Mucosa of rectum (tissue), 2 donors: ENCODE measurements at regions not wholly inside any gene's neighbourhood (a gene's known extent, or its start where the extent isn't known, plus 50 kb on each side); places are given as distances from the start of the nearest gene placed in this dataset.

Source experiments
- H3K27ac ChIP-seq, 2 donors: one replicate each; pipeline ENCODE4 v1.7.0; 2013; ENCODE audit warnings: inconsistent platforms in 2 of 2, low read depth in 2 of 2, low read length in 2 of 2
- H3K27me3 ChIP-seq, 2 donors: one replicate each; pipeline ENCODE4 v1.7.0; 2013; ENCODE audit warnings: low read length in 2 of 2; ENCODE audit not compliant: control insufficient read depth in 2 of 2, insufficient read depth in 2 of 2
- H3K36me3 ChIP-seq, 2 donors: one replicate each; pipeline ENCODE4 v1.7.0; 2013; ENCODE audit warnings: low read length in 2 of 2; ENCODE audit not compliant: control insufficient read depth in 2 of 2, insufficient read depth in 2 of 2
- H3K4me1 ChIP-seq, 2 donors: one replicate each; pipeline ENCODE4 v1.7.0; 2013; ENCODE audit warnings: low read length in 2 of 2, mild to moderate bottlenecking in 1 of 2; ENCODE audit not compliant: control insufficient read depth in 2 of 2, insufficient read depth in 2 of 2
- H3K4me3 ChIP-seq, 2 donors: one replicate each; pipeline ENCODE4 v1.7.0; 2013; ENCODE audit warnings: low read length in 2 of 2
- H3K9ac ChIP-seq, 2 donors: one replicate each; pipeline ENCODE4 v1.7.0; 2013; ENCODE audit warnings: low read length in 2 of 2, low read depth in 1 of 2, mild to moderate bottlenecking in 1 of 2
- H3K9me3 ChIP-seq, 2 donors: one replicate each; pipeline ENCODE4 v1.7.0; 2013; ENCODE audit warnings: low read length in 2 of 2; ENCODE audit not compliant: control insufficient read depth in 2 of 2
- donor health status: healthy.
- donor health status: Normal muscosa, but diverticular disease.

GRCh38 chr6:119523556-119523955 lies 174.0 kb upstream of the MAN1A1 start:
- Histone ChIP-seq H3K27ac (no peak overlapping the region), H3K9me3 (no peaks in the 10 kb centered on the region), H3K9ac (no peak overlapping the region), H3K4me1 (no peaks in the 10 kb centered on the region), H3K27me3 (no peaks in the 10 kb centered on the region), H3K36me3 (no peaks in the 10 kb centered on the region), H3K4me3 (no peak overlapping the region)

GRCh38 chr6:119521251-119521650 lies 171.7 kb upstream of the MAN1A1 start:
- no peak overlapping the region for H3K9ac ChIP-seq
- no peak overlapping the region for H3K27ac ChIP-seq
- H3K9me3 ChIP-seq = no peaks in the 10 kb centered on the region

GRCh38 chr6:119517428-119517827 lies 167.9 kb upstream of the MAN1A1 start:
- H3K9ac ChIP-seq = no peak overlapping the region
- H3K27me3 ChIP-seq = no peaks in the 10 kb centered on the region
- no peak overlapping the region for H3K27ac ChIP-seq
- no peaks in the 10 kb centered on the region for H3K9me3 ChIP-seq
- H3K4me3 ChIP-seq = no peak overlapping the region
- no peaks in the 10 kb centered on the region for H3K36me3 ChIP-seq
- H3K4me1 ChIP-seq = no peaks in the 10 kb centered on the region

More at GRCh38 chr6:119521251-119521650, 171.7 kb upstream of the MAN1A1 start:
- no peaks in the 10 kb centered on the region for H3K4me1 ChIP-seq
- no peaks in the 10 kb centered on the region for H3K36me3 ChIP-seq
- no peak overlapping the region for H3K4me3 ChIP-seq
- no peaks in the 10 kb centered on the region for H3K27me3 ChIP-seq

- H3K27ac ChIP-seq = no peak overlapping the region
- H3K27me3 ChIP-seq = no peaks in the 10 kb centered on the region
- H3K9ac ChIP-seq = no peak overlapping the region
- H3K36me3 ChIP-seq = no peaks in the 10 kb centered on the region
- no peak overlapping the region for H3K4me3 ChIP-seq
- H3K9me3 ChIP-seq = no peaks in the 10 kb centered on the region
- no peaks in the 10 kb centered on the region for H3K4me1 ChIP-seq
Measured at GRCh38 chr6:119514345-119514744, 164.8 kb upstream of the MAN1A1 start.

- Histone ChIP-seq H3K4me1 (no peaks in the 10 kb centered on the region), H3K4me3 (no peak overlapping the region), H3K27me3 (no peaks in the 10 kb centered on the region), H3K36me3 (no peaks in the 10 kb centered on the region), H3K9me3 (no peaks in the 10 kb centered on the region), H3K9ac (no peak overlapping the region), H3K27ac (no peak overlapping the region)
Measured at GRCh38 chr6:119511024-119511423, 161.5 kb upstream of the MAN1A1 start.

GRCh38 chr6:119510246-119510645 lies 160.7 kb upstream of the MAN1A1 start:
- Histone ChIP-seq H3K9me3 (no peaks in the 10 kb centered on the region), H3K9ac (no peak overlapping the region), H3K27ac (no peak overlapping the region), H3K4me1 (no peaks in the 10 kb centered on the region), H3K36me3 (no peaks in the 10 kb centered on the region), H3K27me3 (no peaks in the 10 kb centered on the region), H3K4me3 (no peak overlapping the region)

GRCh38 chr6:119506631-119507174 lies 157.1 kb upstream of the MAN1A1 start:
- H3K27me3 ChIP-seq = no peaks in the 10 kb centered on the region
- no peaks in the 10 kb centered on the region for H3K4me1 ChIP-seq
- no peak overlapping the region for H3K4me3 ChIP-seq
- no peaks in the 10 kb centered on the region for H3K9me3 ChIP-seq
- no peak overlapping the region for H3K9ac ChIP-seq
- H3K36me3 ChIP-seq = no peaks in the 10 kb centered on the region
- no peak overlapping the region for H3K27ac ChIP-seq

- Histone ChIP-seq H3K4me3 (no peak overlapping the region), H3K4me1 (no peaks in the 10 kb centered on the region), H3K9me3 (no peaks in the 10 kb centered on the region), H3K9ac (no peak overlapping the region), H3K27me3 (no peaks in the 10 kb centered on the region), H3K36me3 (no peaks in the 10 kb centered on the region), H3K27ac (no peak overlapping the region)
Measured at GRCh38 chr6:119501798-119502483, 152.4 kb upstream of the MAN1A1 start.

GRCh38 chr6:119499797-119500196 lies 150.2 kb upstream of the MAN1A1 start:
- H3K36me3 ChIP-seq = no peaks in the 10 kb centered on the region
- no peaks in the 10 kb centered on the region for H3K27me3 ChIP-seq
- H3K27ac ChIP-seq = no peak overlapping the region
- H3K4me3 ChIP-seq = no peak overlapping the region
- no peak overlapping the region for H3K9ac ChIP-seq
- H3K9me3 ChIP-seq = no peaks in the 10 kb centered on the region
- peaks cover 2 to 5% of the 10 kb centered on the region in 2 donors for H3K4me1 ChIP-seq

- H3K27ac ChIP-seq = no peak overlapping the region
- H3K4me3 ChIP-seq = no peak overlapping the region
- H3K9ac ChIP-seq = no peak overlapping the region
- peaks cover 4 to 14% of the 10 kb centered on the region in 2 donors for H3K4me1 ChIP-seq
- H3K9me3 ChIP-seq = no peaks in the 10 kb centered on the region
- no peaks in the 10 kb centered on the region for H3K27me3 ChIP-seq
- H3K36me3 ChIP-seq = no peaks in the 10 kb centered on the region
Measured at GRCh38 chr6:119497988-119498727, 148.6 kb upstream of the MAN1A1 start.
